Left lung (tissue), 4 donors: ENCODE measurements at regions not wholly inside any gene's neighbourhood (a gene's known extent, or its start where the extent isn't known, plus 50 kb on each side); places are given as distances from the start of the nearest gene placed in this dataset.

Experiments used
- ATAC-seq: fragments of 200-7000 bp; cut with Tn5 transposase; one replicate; pipeline ENCODE4 v1.9.1; 2020; ENCODE audit warnings: moderate library complexity
- DNase-seq, 4 donors: peaks; one replicate each; pipeline ENCODE4 v3.0.0-alpha.2; 2013 to 2020
- H3K27ac ChIP-seq, 2 donors: fragments of 200-600 bp; sonication (generic) in 1 of 2; one replicate each; pipeline versions ENCODE4 v1.5.0 to v1.8.0; 2020 to 2021
- H3K27me3 ChIP-seq, 2 donors: fragments of 200-600 bp; sonication (generic) in 1 of 2; one replicate each; pipeline versions ENCODE4 v1.5.0 to v1.8.0; 2020 to 2021
- H3K36me3 ChIP-seq, 2 donors: fragments of 200-600 bp; sonication (generic) in 1 of 2; one replicate each; pipeline versions ENCODE4 v1.5.0 to v1.8.0; 2020 to 2021
- H3K4me1 ChIP-seq, 2 donors: fragments of 200-600 bp; one replicate each; pipeline ENCODE4 v1.8.0; 2021
- H3K4me3 ChIP-seq, 2 donors: fragments of 200-600 bp; sonication (generic) in 1 of 2; one replicate each; pipeline versions ENCODE4 v1.5.0 to v1.8.0; 2020 to 2021; ENCODE audit warnings: mild to moderate bottlenecking in 1 of 2
- H3K9me3 ChIP-seq, 2 donors: fragments of 200-600 bp; sonication (generic) in 1 of 2; one replicate each; pipeline versions ENCODE4 v1.5.0 to v1.8.0; 2020 to 2021
- intact Hi-C, 2 donors: fragments of 100-400 bp; cut with DNase I; formaldehyde crosslinking; loops; one replicate each; pipeline versions ENCODE4 v1.11.2 to v1.14.2; 2022
- TF ChIP-seq, protein P1 (sequence below), 2 donors: fragments of 200-600 bp; sonication (generic) in 1 of 2; IDR thresholded peaks; one replicate each; pipeline versions ENCODE4 v1.5.0 to v1.8.0; 2021; ENCODE audit warnings: antibody characterized with exemption in 2 of 2
- donor health status: DM: no; HTN: yes; CAD: no.
- donor health status: DM: no; HTN: no; CAD: no.

DNA sequence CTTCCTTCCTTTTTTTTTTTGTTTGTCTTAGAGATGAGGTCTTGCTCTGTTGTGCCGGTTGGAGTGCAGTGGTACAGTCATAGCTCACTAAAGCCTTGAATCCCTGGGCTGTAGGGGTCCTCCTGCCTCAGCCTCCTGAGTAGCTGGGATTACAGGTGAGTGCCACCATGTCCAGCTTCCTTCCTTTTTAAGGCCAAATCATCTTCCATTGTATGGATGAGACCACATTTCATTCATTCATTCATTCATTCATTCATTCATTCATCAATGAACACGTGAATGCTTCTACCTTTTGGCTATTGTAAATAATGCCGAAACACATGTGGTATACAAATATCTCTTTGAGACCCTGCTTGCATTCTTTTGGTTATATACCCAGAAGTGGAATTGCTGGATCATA, 60.0 kb upstream of the BAIAP2L1 start:
- Histone ChIP-seq H3K4me1 (no peaks in the 10 kb centered on the region), H3K9me3 (no peaks in the 10 kb centered on the region), H3K27me3 (peaks cover 0 to 5% of the 10 kb centered on the region in 2 donors), H3K4me3 (no peak overlapping the region), H3K27ac (no peak overlapping the region), H3K36me3 (no peaks in the 10 kb centered on the region)
- no peak for ATAC-seq
- TF ChIP-seq, protein P1, sequence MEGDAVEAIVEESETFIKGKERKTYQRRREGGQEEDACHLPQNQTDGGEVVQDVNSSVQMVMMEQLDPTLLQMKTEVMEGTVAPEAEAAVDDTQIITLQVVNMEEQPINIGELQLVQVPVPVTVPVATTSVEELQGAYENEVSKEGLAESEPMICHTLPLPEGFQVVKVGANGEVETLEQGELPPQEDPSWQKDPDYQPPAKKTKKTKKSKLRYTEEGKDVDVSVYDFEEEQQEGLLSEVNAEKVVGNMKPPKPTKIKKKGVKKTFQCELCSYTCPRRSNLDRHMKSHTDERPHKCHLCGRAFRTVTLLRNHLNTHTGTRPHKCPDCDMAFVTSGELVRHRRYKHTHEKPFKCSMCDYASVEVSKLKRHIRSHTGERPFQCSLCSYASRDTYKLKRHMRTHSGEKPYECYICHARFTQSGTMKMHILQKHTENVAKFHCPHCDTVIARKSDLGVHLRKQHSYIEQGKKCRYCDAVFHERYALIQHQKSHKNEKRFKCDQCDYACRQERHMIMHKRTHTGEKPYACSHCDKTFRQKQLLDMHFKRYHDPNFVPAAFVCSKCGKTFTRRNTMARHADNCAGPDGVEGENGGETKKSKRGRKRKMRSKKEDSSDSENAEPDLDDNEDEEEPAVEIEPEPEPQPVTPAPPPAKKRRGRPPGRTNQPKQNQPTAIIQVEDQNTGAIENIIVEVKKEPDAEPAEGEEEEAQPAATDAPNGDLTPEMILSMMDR (IDR thresholded peaks at IDR 0.05): no peak
- DNase-seq: no peak
- intact Hi-C loops: no loop called here

DNA sequence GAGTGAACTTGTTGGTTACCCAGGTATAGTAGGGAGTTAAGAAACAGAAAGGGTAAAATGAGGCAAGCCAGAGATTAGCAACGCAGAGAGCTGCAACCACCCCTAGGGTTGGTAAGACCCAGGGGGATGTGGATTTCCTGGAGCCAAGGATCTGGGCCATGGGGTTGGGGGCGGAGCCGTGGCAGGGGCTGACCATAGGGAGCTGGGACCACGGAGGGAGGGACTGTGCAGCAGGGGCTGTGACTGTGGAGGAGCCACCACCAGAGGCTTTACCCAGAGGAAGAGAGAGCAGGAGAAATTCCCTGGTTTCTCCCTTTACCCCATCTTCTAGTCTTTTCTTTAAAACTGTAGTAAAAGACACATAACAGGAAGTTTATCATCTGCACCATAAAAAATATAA, 58.6 kb upstream of the BAIAP2L1 start:
- Histone ChIP-seq H3K27ac (no peak overlapping the region), H3K27me3 (no peaks in the 10 kb centered on the region), H3K9me3 (no peaks in the 10 kb centered on the region), H3K4me3 (no peak overlapping the region), H3K36me3 (no peaks in the 10 kb centered on the region), H3K4me1 (no peaks in the 10 kb centered on the region)
- TF ChIP-seq, protein P1 (IDR thresholded peaks at IDR 0.05): no peak
- intact Hi-C loops: no loop called here
- DNase-seq (no peak), ATAC-seq (no peak)

DNA sequence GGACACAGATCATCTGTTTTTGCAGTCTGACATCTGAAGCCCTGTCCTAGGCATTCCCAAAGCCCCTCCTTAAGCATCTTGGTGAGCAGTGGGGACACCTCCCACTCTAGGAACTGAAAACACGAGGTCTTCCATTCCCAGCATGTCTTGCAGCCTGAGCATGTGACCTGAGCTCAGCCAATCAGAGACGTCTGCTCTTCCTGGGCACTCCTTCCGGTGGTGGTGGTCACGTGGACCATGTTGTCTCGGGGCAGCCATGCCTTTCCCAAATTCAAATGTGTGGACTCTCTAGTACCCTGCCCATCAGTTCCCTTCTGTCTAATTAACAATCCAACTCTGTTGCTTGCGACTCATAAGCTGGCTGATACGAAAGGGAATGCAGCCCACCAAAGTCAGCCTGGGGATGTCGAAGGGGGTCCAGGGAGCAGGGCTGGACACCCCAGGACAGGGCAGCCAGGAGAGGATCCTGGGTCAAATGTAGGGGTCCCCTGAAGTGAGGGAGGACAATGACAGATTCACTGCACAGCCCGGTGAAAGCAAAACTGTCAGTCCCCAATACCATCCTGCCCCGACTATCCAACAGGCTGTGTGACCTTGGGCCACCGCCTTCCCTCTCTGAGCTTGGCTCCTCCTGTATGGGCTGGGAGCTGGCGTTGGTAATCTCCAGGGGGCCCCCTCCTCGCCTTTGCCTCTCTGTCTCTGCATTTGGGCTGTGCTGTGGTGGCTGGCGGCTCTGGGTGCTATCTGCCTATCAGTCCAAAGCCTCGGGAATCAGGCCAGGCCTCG, 57.4 kb upstream of the BAIAP2L1 start:
- Histone ChIP-seq H3K27ac (no peak overlapping the region), H3K4me3 (no peak overlapping the region), H3K9me3 (no peaks in the 10 kb centered on the region), H3K36me3 (no peaks in the 10 kb centered on the region), H3K4me1 (no peaks in the 10 kb centered on the region), H3K27me3 (no peaks in the 10 kb centered on the region)
- no peak for ATAC-seq
- intact Hi-C loops: no loop called here
- TF ChIP-seq, protein P1 (IDR thresholded peaks at IDR 0.05): no peak
- DNase-seq: no peak

DNA sequence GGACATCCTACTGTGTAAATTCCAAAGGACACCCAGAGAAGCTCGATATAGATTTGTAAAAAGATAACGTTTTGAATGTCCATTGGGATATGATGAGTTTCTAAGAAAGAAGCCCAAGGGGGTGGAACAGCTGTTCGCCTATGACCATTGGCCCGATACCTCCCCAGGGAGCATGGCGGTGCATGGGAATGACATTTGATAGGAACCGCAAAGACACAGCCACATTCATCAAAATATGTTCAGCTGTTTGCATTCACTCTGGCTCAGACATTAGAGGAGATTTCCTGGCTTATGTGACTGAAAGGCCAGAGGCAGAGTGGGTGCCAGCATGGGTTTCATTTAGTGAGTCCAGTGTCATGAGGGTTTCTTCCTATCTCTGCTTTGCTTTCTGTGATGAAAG, 56.0 kb upstream of the BAIAP2L1 start:
- DNase-seq (no peak), ATAC-seq (no peak)
- H3K9me3 ChIP-seq: peaks cover 0 to 8% of the 10 kb centered on the region in 2 donors
- H3K27ac ChIP-seq: no peak overlapping the region
- H3K36me3 ChIP-seq: no peaks in the 10 kb centered on the region
- H3K27me3 ChIP-seq: no peaks in the 10 kb centered on the region
- TF ChIP-seq, protein P1 (IDR thresholded peaks at IDR 0.05): no peak
- intact Hi-C loops: no loop called here
- no peak overlapping the region for H3K4me3 ChIP-seq
- no peaks in the 10 kb centered on the region for H3K4me1 ChIP-seq

DNA sequence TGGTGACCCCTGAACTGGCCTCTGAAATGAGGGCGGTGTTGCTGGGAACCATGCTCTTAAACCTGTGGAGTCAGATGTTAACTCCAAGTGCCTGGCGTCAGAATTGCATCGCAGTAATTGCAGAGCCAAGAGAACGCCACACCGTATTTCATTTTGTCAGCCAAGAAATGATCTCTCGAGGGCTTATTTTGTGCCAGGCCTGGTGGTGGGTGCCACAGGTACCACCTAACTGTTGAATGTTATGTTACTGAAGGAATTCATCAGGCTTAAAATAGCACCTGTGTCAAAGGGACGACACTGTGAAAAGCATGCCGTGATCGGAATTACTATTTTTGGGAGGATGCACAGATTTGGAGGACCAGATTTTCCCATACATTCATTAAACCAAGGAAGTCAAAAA, 51.9 kb upstream of the BAIAP2L1 start:
- no peaks in the 10 kb centered on the region for H3K4me1 ChIP-seq
- H3K9me3 ChIP-seq: peaks cover 0 to 8% of the 10 kb centered on the region in 2 donors
- no peak for DNase-seq
- H3K27ac ChIP-seq: no peak overlapping the region
- H3K4me3 ChIP-seq: no peak overlapping the region
- no peaks in the 10 kb centered on the region for H3K27me3 ChIP-seq
- intact Hi-C loops: no loop called here
- TF ChIP-seq, protein P1 (IDR thresholded peaks at IDR 0.05): no peak
- no peaks in the 10 kb centered on the region for H3K36me3 ChIP-seq
- no peak for ATAC-seq
